SIG-M5 (cell line): ENCODE measurements at regions not wholly inside any gene's neighbourhood (a gene's known extent, or its start where the extent isn't known, plus 50 kb on each side); places are given as distances from the start of the nearest gene placed in this dataset.

Source experiments
- DNase-seq: peaks from one replicate; lab custom pipeline; 2025; lab: John Stamatoyannopoulos, UW

DNA sequence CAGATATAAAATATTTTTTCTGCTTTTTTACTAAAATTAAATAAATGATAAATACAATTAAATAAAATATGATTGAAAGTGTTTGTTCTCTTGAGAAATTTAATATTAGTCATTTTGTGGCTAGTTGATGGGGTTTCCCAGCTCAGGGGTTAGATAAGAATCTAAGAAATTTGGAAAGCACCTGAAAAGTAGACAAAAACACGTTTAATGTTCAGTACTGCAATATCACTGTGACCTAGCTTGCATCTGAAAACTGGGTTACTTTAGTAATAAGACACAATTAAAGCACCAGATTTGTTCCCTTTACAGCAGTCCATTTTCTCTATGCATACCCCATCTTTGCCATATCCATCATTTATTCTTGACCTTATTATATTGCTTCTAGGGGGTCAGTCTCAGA, 1454.8 kb upstream of the SPRY2 start:
- no peak for DNase-seq

DNA sequence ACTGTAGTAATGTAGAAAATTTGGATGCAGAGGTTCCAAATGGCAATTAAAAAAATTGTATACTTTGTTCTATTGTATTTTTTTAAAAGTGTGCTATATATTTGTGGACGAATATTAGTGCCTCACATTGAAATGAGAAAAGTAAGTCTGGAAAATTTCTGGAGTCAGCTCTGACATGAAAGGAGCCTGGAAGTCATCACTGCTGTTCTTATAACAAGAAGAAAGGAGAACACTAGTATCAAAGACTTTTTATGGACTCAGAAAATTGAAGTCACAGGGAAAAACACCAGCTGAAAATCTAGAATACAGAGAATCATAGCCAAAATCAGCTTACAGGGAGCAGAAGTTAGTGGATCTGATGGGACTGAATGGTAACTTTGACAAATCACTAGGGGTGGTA, 1450.7 kb upstream of the SPRY2 start:
- no peak for DNase-seq

DNA sequence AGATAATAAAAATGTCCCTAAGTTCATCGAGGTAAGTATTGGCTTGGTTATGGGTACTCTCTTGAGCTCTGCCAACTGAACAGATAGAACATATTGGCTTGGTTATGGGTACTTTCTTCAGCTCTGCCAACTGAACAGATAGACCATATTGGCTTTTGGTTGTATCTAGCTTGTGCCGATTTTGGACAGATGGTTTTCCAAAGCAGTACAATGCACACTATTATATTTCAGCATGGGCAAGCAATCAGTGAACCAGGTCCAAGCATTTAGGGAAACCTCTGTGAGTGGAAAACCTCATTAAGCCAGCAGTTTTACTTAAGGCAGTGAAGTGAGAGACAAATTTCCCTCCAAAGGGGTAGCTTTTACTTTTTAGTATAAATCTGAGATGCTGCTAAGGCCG, 1440.5 kb upstream of the SPRY2 start:
- no peak for DNase-seq

DNA sequence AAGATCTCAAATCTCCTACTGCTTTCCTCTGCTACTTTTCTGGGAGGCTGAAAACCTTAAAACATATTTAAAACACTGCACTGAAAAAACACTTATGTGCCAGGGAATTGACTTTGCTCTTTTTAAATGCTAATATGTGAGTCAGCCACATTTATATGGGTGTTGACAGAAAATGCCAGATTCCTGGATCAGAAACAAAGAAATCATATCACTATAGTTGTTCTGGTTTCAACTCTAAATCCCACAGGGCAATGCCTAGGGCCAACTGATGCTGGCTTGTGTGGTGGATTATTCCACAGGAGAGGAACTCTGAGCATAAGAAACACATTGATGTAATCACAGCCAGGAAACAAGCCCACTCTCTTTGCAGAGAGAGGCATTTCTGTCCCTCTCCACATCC, 1439.0 kb upstream of the SPRY2 start:
- no peak for DNase-seq

DNA sequence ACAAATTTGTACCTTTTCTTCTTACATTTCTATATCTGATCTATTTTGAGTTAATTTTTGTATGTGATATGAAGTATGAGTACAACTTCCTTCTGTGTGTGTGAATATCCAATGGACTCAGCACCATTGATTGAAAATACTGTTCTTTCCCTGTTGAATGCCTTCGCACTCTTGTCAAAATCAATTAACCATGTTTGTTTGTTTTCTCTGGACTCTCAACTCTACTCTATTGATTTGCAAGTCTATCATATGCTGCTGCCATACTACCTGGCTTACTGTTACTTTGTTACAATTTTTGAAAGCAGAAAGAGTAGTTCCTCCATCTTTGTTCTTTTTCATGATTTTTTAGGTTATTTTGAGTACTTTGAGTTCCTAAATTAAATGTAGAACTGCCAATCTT, 1437.4 kb upstream of the SPRY2 start:
- DNase-seq = no peak

DNA sequence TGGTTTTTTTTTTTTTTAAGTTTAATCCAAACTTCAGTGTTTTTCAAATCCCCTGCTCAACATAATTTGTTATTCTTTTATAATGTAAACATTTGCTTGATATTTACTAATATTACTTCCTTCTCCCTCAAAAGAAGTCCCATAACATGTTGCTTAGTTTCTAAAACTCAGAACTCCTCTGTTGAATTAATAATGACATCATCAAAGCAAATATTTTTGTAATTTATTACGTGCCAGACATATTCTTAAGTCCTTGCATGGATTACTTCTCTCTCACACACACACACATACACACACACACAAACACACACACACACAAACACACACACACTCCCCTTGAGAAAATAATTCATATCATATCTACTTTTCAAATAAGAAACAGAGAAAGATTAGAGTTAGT, 1432.3 kb upstream of the SPRY2 start:
- no peak for DNase-seq

DNA sequence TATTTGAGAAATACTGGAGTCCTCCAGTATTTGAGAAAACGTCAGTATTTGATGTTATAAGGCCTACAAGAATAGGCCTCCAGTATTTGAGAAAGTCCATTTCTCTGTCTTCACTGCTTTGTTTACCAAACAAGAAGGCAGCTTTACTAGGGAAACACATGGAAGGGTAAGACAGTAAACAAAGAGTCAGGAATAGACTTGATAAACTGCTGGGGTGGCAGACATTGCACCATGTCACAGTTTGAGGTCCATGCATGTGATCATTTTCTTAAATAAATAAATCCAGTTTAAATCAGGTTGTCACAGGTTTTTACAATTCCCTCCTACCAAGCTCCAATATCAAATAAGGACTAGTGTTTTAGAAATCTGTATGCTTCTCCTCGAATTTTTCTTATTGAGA, 1431.0 kb upstream of the SPRY2 start:
- no peak for DNase-seq

DNA sequence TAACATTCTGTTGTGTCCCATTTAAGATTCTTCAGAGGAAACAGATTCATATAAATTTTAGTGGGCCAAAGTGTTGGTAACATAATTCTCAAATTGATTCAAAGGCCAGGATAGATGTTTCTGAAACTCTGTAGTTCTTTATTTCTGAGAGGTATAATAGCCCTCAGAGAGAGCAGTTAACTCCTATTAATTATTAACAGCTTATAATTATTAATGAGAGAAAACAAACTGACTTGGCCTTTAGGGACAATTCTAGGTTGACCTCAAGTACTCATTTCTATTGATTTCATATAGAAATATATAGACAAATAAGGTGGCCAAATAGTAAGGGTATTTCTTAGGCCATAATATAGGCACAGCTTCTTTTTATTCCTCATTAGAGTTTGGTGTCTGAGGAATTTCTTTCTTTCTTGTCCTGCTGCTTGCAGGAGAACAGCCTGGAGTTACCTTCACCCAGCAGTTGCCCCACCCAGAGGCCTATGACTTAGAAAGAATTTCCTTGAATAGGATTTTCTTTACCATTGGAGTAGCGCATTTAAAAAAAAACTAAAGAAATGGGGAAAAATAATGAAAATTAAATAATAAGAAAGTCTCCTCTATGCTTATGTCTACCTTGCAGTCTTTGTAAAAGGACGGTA, 1430.1 kb upstream of the SPRY2 start:
- DNase-seq = no peak

DNA sequence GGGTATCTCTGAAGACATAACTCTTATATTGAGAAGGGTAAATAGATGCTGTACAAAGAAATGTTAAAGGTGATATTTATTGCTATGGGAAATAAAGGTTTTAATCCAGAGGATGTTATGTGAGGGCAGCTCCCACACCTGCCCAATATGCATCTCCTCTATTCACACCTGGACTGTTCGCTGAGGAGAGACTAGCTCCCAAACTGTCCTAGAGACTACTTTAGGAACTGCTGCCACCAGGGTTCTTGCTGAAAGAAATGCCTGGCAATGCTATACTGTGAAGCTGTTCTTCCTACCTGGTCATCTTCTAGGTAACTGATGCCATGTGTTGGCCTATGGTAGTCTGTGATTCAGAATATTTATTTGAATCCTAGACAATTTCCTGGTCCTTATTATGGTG, 1421.5 kb upstream of the SPRY2 start:
- no peak for DNase-seq

DNA sequence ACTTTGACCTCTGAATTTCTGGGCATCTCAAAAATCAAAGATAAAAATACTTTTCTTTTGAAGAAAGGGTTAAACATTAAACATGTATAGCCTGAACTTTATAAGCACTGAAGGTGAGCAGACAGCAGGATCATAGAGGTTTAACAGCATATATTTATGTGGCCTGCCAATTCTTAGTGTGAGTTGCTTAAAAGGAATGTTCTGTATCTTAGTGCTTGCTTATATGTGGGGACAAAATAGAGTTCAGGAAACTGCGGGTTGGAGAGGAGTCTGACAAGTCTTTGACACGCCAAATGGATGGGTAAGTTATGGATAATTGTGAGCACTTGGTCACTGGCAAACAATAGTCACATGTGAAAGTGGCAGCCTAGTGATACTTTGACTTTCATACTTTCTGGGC, 1419.4 kb upstream of the SPRY2 start:
- no peak for DNase-seq

DNA sequence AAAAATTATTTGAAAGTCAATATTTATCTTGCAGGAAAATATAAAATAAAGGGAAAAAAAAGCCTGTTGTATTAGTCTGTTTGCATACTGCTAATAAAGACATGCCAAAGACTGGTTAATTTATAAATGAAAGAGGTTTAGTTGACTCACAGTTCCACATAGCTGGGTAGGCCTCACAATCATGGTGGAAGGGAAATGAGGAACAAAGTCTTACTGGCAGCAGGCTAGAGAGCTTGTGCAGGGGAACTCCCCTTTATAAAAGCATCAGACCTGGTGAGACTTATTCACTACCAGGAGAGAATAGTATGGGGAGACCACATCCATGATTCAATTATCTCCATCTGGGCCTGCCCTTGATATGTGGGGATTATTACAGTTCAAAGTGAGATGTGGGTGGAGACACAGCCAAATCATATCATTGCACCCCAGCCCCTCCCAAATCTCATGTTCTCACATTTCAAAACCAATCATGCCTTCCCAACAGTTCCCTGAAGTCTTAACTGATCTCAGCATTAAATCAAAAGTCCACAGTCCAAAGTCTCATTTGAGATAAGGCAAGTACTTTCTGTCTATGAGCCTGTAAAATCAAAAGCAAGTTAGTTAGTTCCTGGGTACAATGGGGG, 1416.5 kb upstream of the SPRY2 start:
- no peak for DNase-seq

DNA sequence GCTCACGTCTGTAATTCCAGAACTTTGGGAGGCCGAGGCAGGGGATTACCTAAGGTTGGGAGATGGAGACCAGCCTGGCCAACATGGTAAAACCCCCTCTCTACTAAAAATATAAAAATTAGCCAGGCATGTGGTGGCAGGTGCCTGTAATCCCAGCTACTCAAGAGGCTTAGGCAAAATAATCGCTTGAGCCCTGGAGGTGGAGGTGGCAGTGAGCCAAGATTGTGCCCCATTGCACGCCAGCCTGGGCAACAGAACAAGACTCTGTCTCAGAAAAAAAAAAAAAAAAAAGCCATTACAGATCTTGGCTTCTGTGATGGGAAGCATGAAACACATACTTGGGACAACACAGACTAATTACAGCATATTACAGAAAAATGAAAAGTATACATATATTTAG, 1404.5 kb upstream of the SPRY2 start:
- DNase-seq = no peak

DNA sequence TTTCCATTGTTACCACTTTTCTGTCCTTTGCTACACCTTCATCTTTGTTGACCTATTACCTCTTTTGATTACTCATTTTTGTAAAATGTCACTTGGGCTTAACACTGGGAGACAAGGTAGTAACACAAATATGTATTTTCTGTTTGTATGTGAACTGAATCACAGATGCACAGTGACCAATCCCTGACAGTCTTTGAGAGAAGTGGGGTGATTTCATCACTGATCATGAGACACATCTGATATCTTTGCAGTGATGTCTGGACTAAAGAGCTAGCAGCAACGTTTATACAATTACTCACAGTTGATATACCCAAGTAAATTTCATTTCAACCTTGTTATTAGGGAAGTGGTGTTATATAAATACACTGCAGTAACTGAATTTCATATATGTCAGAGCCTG, 1397.4 kb upstream of the SPRY2 start:
- no peak for DNase-seq

DNA sequence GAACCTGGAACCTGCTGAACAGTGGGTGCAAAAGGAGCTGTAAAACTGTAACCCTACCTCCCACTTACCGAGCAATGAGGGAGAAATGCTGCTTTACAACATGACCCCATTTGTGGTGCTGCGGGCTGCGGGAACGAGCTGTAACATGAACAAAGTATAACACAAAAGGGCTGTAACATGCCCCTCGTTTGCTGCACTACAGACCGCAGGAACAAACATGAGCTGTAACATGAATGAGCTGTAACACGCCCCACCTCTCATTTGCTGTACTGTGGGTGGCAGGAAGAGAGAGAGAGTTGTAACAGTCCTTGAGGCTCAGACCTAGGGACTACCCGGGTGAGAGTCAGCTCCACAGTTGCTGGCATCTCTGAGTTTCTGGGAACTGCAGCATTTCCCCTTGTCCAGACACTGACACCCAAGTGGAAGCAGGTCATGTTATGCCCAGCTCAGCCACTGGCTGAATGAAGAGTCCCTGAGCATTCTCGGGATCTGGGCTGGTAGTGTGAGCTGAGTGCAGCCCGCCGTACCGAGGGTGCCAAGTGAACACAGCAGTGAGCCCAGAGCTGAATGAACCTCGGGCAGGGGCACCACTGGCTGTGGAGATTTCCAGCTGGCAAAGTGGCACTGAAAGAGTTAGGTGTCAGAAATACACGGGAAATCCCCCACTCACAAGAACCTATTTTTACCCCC, 1385.3 kb upstream of the SPRY2 start:
- DNase-seq = no peak

DNA sequence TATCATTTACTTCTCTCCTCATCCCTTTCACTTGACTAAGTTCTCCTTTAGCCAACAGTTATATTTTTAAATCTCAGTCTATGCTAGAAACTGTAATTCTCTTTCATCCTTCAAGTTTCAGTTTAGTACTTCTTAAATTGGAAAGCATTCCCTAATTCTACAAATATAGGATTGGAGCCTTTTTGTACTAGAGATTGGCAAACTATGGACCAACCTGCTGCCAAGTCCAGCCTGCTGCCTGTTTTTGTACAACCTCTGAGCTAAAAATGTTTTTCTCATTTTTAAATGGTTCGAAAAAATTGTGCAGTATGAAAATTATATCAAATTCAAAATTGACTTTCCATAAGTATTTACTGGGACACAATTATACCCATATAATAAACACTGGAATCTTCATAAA, 1381.5 kb upstream of the SPRY2 start:
- no peak for DNase-seq

DNA sequence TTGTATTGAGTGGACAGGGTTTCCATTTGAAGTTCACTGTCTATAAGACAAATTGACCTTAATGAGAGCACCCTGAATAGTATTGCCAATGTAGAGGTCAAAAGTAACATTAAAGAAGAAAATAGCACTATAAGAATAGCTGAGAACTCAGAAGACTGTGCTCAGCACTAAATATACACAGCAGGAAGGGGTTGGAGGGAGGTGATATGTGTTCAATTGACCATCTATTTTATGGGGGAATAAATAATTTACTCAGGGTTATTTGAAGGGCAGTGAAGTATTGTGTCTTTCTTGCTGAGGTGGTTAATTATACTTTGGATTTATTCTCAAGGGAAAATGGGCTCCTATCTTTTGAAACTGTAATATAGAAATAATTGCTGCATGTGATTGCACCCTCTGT, 1380.5 kb upstream of the SPRY2 start:
- DNase-seq = no peak

DNA sequence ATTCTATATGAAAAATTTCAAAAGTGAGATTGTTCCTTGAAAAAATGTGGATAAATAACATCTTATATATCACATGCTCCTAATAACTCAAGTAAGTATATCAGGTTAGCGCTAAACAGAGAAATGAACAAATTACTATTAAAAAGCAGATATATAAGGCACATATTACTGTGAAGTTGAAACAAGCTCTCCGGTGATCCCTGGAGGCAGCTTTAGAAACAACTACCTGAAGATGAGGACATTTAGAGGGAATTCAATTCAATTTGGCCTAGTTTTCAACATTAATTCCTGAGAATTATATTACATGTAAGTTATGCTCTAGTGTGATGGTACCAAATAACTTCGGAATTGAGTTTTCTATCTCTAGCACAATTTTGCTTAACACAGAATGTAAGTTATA, 1373.6 kb upstream of the SPRY2 start:
- DNase-seq = no peak

DNA sequence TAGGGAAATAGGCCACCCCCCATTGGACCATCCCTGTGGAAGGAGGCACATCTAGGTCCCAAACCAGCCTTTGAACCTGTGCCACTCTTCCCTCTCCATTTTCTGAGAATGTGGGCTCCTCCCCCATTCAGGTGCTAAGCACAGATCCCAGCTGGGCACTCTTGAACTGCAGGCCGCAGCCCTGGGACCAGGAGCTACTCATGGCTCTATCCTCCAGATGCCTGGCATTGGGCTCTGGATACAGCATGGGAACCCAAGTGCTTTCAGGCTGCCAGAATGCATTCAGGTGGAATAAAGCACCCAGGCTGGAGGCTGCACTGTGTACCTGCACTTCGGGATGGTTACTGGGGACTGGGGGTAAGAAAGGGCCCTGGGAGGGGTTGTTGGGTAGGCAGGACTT, 1372.3 kb upstream of the SPRY2 start:
- DNase-seq = no peak

DNA sequence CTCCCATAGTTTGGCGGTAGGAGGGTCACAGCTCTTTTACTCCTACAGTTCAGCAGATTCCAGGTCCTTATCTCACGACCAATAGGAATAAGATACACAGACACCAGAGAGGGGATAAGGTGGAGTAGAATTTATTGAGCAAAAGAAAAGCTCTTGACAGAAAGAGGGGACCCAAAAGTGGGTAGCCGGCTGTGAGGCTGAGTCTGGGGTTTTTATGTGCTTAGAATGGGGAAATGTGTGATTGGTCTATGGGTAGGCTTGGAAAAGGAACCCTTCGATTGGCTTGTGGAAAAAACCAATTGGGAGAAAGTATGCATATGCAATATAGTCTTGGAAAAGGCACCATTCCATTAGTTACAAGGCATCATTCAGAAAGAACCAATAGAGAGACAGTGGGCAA, 1356.9 kb upstream of the SPRY2 start:
- no peak for DNase-seq

DNA sequence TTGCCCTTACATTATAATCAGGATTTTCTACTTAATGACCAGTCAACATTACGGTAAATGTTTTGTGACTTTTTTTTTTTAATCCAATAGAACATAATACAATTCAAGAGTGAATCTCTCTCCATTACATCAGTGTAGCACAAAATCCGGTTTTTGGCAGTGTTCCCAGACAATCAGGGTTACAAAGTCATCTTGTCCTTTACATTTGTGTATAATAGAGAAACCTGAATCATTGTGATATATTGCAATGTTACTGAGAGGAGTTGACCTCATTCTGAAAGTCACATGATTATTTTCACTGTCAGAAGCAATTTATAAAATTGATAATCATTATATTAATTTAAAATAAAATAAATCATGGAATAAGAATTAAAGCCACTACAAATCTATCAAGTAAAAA, 1346.0 kb upstream of the SPRY2 start:
- DNase-seq = no peak

DNA sequence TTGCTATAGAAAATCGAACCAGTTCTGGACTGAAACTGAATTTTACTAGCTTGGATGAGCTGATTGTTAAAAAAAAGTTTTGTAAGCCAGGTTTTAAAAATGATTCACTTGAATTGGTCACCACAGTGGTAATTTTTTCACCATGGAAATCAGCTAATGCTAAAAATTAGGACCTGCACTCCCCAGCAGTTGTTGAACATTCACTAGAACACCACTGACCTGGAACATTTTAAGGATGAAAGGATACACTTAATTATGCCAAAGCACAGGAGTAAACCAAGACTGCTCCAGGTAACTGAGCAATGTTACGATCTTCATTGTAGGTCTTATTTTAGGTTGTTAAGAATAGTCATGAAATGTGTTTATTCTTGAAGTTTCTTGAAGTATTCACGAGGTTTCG, 1342.6 kb upstream of the SPRY2 start:
- no peak for DNase-seq

DNA sequence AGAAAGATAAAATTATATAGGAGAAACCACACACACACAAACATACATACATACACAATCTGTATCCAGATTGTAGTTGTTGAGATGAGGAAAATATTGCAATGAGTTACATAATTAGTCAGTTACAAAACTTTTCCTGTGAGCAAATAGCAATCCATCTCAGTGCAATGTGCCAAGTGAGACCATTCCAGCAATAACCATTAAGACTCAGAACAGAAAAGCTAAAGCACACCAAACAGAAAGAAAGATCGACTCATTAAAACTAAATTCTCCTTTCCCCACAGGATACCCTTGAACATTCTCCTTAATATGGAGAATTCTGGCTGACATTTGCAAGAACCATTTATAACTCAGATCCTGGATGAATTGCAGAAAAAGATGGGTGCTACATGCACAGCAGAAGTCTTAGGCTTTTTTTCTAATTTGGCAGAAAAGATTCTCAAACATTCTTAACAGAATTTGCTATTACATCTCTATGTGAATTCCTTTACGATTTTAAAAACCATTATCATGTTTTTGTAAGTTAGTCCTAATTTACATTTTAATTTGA, 1341.2 kb upstream of the SPRY2 start:
- no peak for DNase-seq

DNA sequence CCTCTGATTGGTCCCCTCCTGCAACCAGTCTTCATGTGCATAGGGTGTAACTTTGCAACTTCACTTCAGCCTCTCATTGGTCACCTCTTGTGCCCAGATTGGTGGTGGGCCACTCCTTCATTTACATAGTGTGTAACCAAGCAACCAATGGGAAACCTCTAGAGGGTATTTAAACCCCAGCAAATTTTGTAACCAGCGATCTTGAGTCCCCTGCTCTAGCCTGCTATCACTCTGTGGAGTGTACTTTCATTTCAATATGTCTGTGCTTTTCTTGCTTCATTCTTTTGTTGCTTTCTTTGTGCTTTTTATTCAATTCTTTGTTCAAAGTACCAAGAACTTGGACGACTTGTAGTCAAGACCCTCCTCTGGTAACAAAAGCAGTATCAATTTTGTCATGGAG, 1336.9 kb upstream of the SPRY2 start:
- DNase-seq = no peak

DNA sequence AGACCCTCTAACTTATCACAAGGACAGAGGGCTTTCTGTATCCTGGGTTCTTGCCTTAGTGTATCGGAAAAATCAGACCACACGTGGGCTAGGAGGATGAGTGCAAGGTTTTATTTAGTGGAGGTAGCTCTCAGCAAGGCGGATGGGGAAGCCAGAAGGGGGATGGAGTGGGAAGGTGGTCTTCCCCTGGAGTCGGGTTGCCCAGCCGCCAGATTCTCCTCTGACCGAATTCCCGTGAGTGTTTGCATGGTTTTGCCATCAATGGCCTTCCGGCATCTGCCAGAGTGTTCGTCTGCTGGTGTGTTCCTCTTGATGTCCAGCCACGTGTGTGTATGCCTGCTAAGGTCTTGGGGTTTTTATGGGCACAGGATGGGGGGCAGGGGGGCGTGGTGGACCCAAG, 1335.1 kb upstream of the SPRY2 start:
- no peak for DNase-seq
